ENCODE measurements at regions not wholly inside any gene's neighbourhood (a gene's known extent, or its start where the extent isn't known, plus 50 kb on each side); places are given as distances from the start of the nearest gene placed in this dataset.

- Histone ChIP-seq H3K4me3 (replicated peaks in 1 of 4; ENCODE audit: control extremely low read depth in 1 of 4, insufficient read depth in 1 of 4, low read depth in 3 of 4, low read length in 4 of 4) (no peak overlapping the region), H3K9me3 (ENCODE audit: control insufficient read depth, insufficient read depth, low read depth, low read length) (no peaks in the 10 kb centered on the region), H3K36me3 (ENCODE audit: control insufficient read depth, insufficient read depth, low read length) (no peaks in the 10 kb centered on the region), H4K20me1 (ENCODE audit: control insufficient read depth, extremely low read depth, insufficient read depth, low read length) (no peaks in the 10 kb centered on the region), H3K4me1 (ENCODE audit: control insufficient read depth, extremely low read depth, insufficient read depth, low read length) (no peaks in the 10 kb centered on the region), H3K4me2 (ENCODE audit: extremely low read depth, insufficient read depth, low read length) (no peak overlapping the region), H2AFZ (ENCODE audit: low read length) (no peak overlapping the region), H3K27me3 (ENCODE audit: control insufficient read depth, insufficient read depth, low read length) (no peaks in the 10 kb centered on the region), H3K9ac (ENCODE audit: insufficient read depth, low read length) (no peak overlapping the region), H3K79me2 (ENCODE audit: control insufficient read depth, insufficient read depth, low read length) (no peaks in the 10 kb centered on the region), H3K27ac (ENCODE audit: insufficient read depth, low read length) (no peak overlapping the region)
- TF ChIP-seq CTCF (conservative IDR thresholded peaks at IDR 0.05 in 1 of 2, IDR thresholded peaks at IDR 0.05 in 1 of 2; ENCODE audit: low read depth in 1 of 2, low read length in 2 of 2) (no peak), EZH2 (IDR thresholded peaks at IDR 0.05; ENCODE audit: low read length, missing control alignments) (no peak)
- no peak for DNase-seq (ENCODE audit: low read depth in 2 of 2)
Observed at GRCh38 chr2:236348976-236349375, 84.8 kb upstream of the ASB18 start.

- no peaks in the 10 kb centered on the region for H4K20me1 ChIP-seq (ENCODE audit: control insufficient read depth, extremely low read depth, insufficient read depth, low read length)
- H3K9ac ChIP-seq (ENCODE audit: insufficient read depth, low read length), result no peak overlapping the region
- TF ChIP-seq CTCF (conservative IDR thresholded peaks at IDR 0.05 in 1 of 2, IDR thresholded peaks at IDR 0.05 in 1 of 2; ENCODE audit: low read depth in 1 of 2, low read length in 2 of 2) (no peak), EZH2 (IDR thresholded peaks at IDR 0.05; ENCODE audit: low read length, missing control alignments) (no peak)
- no peaks in the 10 kb centered on the region for H3K4me1 ChIP-seq (ENCODE audit: control insufficient read depth, extremely low read depth, insufficient read depth, low read length)
- H3K27me3 ChIP-seq (ENCODE audit: control insufficient read depth, insufficient read depth, low read length), result no peaks in the 10 kb centered on the region
- H3K4me2 ChIP-seq (ENCODE audit: extremely low read depth, insufficient read depth, low read length), result no peak overlapping the region
- no peaks in the 10 kb centered on the region for H3K36me3 ChIP-seq (ENCODE audit: control insufficient read depth, insufficient read depth, low read length)
- H3K9me3 ChIP-seq (ENCODE audit: control insufficient read depth, insufficient read depth, low read depth, low read length), result no peaks in the 10 kb centered on the region
- DNase-seq (ENCODE audit: low read depth in 2 of 2), result no peak
- H3K4me3 ChIP-seq (replicated peaks in 1 of 4; ENCODE audit: control extremely low read depth in 1 of 4, insufficient read depth in 1 of 4, low read depth in 3 of 4, low read length in 4 of 4), result no peak overlapping the region
- H2AFZ ChIP-seq (ENCODE audit: low read length), result no peak overlapping the region
- H3K27ac ChIP-seq (ENCODE audit: insufficient read depth, low read length), result no peak overlapping the region
- no peaks in the 10 kb centered on the region for H3K79me2 ChIP-seq (ENCODE audit: control insufficient read depth, insufficient read depth, low read length)
Observed at GRCh38 chr2:236350426-236350825, 86.2 kb upstream of the ASB18 start.

GRCh38 chr2:236351966-236352525 is 87.8 kb upstream of the ASB18 start:
- Histone ChIP-seq H3K9me3 (ENCODE audit: control insufficient read depth, insufficient read depth, low read depth, low read length) (no peaks in the 10 kb centered on the region), H4K20me1 (ENCODE audit: control insufficient read depth, extremely low read depth, insufficient read depth, low read length) (no peaks in the 10 kb centered on the region), H3K27me3 (ENCODE audit: control insufficient read depth, insufficient read depth, low read length) (no peaks in the 10 kb centered on the region), H3K4me1 (ENCODE audit: control insufficient read depth, extremely low read depth, insufficient read depth, low read length) (no peaks in the 10 kb centered on the region), H3K4me2 (ENCODE audit: extremely low read depth, insufficient read depth, low read length) (no peak overlapping the region), H3K79me2 (ENCODE audit: control insufficient read depth, insufficient read depth, low read length) (no peaks in the 10 kb centered on the region), H3K9ac (ENCODE audit: insufficient read depth, low read length) (no peak overlapping the region), H3K27ac (ENCODE audit: insufficient read depth, low read length) (no peak overlapping the region), H2AFZ (ENCODE audit: low read length) (no peak overlapping the region), H3K4me3 (replicated peaks in 1 of 4; ENCODE audit: control extremely low read depth in 1 of 4, insufficient read depth in 1 of 4, low read depth in 3 of 4, low read length in 4 of 4) (no peak overlapping the region), H3K36me3 (ENCODE audit: control insufficient read depth, insufficient read depth, low read length) (no peaks in the 10 kb centered on the region)
- DNase-seq (ENCODE audit: low read depth in 2 of 2), result no peak
- TF ChIP-seq CTCF (conservative IDR thresholded peaks at IDR 0.05 in 1 of 2, IDR thresholded peaks at IDR 0.05 in 1 of 2; ENCODE audit: low read depth in 1 of 2, low read length in 2 of 2) (no peak), EZH2 (IDR thresholded peaks at IDR 0.05; ENCODE audit: low read length, missing control alignments) (no peak)

Data from fibroblast of lung (primary cell).